ENCODE measurements at regions not wholly inside any gene's neighbourhood (a gene's known extent, or its start where the extent isn't known, plus 50 kb on each side); places are given as distances from the start of the nearest gene placed in this dataset.

- no peak for DNase-seq
Measured at GRCh38 chr5:164051745-164052144, 546.3 kb downstream of the MAT2B start.

- no peak for DNase-seq
Measured at GRCh38 chr5:164052536-164053093, 547.2 kb downstream of the MAT2B start.

DNA sequence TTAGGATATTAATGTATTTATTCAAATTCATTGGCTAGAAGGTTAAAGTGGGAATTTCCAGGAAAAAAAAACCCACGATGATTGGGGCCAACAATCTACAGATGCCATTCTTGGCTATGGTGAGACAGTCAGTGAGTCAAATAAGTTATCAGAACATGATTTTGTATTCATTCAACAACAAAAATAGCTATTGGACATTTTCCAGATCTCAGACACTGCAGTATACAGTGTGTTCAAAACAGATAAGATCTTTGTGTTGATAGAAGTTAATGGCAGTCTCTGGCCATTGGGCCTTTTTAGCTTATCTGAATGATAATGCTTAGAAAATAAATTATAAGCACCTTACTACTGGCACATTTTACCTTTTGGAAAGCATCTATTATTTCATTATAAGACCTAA lies 547.7 kb downstream of the MAT2B start:
- DNase-seq, result no peak

- no peak for DNase-seq
Measured at GRCh38 chr5:164054461-164054860, 549.0 kb downstream of the MAT2B start.

- DNase-seq, result no peak
Measured at GRCh38 chr5:164057121-164057520, 551.7 kb downstream of the MAT2B start.

DNA sequence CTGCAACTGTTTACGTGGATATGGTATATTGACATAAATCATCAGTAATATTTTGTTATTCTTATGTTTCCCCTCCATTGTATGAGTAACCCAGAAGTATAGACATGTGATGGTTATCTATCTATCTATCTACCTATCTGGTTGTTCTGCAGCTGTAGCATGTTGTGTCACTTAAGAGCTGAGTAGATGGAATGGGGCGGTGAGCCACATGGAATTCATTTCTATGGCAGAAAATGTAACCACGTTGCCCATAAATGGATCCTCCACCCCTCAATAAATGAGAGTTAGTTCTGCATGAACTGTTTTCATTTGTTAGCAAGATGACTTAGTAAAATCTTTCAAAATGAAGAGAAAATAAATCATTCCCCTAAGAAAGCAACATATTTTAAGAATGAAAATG lies 553.2 kb downstream of the MAT2B start:
- DNase-seq, result no peak

DNA sequence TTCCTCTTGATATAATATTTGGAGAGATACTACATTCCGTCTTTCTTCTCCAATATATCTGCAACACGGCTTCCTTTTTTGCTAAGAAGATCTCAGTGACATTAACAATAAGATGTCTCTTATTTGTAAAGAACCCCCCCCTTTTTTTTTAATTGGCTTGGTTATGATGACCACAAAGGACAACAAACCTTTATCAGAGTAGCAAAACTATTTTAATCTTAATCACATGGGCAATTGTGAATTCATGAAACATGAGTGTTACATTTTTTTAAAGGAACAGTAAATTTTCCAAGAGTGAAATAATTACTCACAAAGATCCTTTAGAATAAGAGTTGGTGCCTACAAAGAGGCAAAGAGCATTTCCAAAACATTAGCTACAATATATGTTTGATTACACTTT lies 554.1 kb downstream of the MAT2B start:
- DNase-seq, result no peak

GRCh38 chr5:164060786-164061355 lies 555.5 kb downstream of the MAT2B start:
- no peak for DNase-seq

DNA sequence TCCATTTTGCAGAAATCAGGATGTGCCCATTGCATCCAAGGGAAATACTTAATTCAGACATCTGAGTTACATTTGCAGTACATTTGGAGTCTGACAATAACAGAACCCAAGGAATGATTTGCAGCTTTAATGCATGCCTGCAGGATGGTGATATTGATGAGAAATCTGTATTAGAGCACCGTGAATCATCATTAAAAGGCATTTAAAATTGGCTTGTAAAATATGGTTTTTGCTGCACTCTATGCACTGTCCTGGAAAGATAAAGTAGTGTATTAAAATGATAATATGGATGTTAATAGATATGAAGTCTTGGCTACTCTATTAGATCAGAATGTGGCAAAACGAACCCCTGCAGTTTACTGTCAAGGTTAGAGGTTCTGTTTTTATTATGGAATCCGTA lies 556.9 kb downstream of the MAT2B start:
- DNase-seq, result no peak

DNA sequence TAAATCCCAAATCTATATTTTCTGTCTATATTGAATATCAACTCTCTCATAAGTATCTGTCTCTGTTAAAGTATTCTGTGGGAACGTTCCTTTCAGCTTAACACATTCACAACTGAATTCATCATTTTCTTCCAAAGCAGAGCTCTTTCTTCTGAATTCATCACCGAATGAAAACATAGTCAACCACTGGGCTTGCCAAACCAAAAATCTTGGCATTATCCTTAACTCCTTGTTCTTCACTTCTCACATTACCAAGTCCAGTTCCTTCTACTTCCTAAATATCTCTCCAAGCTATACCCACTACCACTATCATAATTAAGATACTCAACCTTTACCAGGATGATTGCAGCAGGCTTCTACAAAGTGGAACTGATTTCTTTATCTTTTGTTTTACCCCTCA lies 559.8 kb downstream of the MAT2B start:
- DNase-seq, result no peak

DNA sequence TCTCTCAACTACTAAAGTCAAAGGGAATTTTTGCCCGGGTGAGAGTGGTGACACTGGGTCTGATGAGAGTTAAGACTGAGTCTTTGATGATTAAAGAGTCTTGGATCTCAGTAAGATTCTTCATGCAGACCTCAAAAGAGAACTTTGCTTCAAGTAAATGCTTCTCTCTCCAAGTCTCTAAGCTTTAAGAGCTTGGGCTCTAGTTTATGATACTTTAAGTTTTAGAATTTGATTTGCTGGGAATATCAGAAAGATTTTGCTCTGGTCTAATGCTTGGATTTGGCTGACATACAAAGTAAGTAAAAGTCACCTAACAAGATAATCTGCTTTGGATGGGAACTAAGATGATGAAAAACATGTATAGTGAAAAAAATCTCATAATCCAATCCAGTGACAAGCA lies 566.3 kb downstream of the MAT2B start:
- DNase-seq, result no peak

DNA sequence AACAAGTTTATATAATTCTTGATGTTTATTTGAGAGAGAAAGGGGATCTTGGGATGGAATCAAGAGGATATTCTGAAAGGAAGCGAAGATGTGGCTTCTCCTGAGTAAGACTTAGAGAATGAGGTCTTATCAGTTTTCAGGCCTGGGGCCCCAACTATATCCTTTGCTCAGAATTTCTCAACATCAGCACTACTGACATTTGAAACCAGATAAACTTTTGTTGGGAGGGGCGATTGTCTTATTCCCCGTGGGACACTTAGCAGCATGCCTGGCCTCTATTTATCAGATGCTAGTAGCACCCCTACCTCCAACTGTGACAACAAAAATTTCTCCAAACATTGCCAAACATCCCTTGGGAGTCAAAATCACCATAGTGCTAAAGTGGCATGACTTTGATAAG lies 567.7 kb downstream of the MAT2B start:
- DNase-seq, result no peak

DNA sequence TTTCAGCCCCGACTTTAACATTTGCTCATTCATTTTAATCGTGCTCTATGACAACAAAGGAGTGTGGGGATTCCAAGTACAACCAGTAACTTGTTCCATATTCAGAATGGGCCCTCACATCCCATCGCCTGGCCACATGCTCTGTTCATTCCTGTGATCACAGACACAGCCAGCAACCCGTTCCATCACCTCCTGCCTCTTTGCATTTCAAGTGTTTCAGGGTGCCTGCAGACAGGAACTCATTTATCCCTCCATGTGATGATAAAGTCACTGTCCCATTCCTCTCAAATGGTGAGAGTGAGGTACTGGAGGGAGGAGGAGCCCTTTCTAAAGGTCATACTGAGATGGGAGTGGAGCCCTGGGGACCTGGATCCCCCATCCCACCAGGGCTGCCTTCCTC lies 571.1 kb downstream of the MAT2B start:
- no peak for DNase-seq

- no peak for DNase-seq
Measured at GRCh38 chr5:164090358-164090757, 584.9 kb downstream of the MAT2B start.

GRCh38 chr5:164091836-164092235 lies 586.4 kb downstream of the MAT2B start:
- no peak for DNase-seq

GRCh38 chr5:164094291-164094690 lies 588.9 kb downstream of the MAT2B start:
- no peak for DNase-seq

DNA sequence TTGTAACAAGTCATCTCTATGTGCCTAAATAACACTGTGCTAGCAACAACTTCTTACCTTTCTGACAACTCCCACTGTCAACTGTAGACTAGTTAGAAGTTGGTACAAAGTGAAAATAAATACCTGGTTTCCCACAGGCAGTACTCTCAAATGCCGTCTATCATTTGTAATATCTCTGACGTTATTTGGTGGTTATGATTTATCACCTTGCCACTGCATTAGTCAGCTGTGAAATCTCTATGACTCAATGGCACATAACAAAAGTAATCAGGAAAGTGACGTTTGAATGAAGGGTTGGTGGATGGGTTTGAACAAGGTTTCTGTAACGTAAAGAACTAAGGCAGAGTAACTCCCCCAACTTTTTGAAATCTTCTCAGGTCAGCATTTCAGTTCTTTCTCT lies 592.3 kb downstream of the MAT2B start:
- no peak for DNase-seq

DNA sequence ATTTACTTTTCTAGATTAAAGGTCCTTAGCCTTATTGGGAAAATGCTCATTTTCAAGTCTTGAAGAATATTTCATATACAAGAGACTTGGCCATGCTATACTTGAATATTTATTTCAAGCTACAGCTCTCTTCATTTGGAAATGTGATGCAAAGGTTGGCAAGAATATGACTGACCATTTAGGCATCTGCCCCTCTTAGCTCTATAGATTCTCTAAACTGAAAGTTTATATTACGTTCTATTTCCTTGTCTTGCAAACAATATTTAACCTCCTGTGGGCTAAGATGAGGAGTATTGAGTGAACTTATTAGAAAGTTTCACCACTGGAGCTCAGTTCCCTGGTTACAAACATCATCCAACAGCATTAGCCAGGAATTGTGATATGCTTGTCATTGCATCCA lies 593.1 kb downstream of the MAT2B start:
- DNase-seq, result no peak

- DNase-seq, result no peak
Measured at GRCh38 chr5:164098979-164099378, 593.6 kb downstream of the MAT2B start.

- no peak for DNase-seq
Measured at GRCh38 chr5:164115420-164115819, 610.0 kb downstream of the MAT2B start.

- DNase-seq, result no peak
Measured at GRCh38 chr5:164119806-164120447, 614.5 kb downstream of the MAT2B start.

- DNase-seq, result no peak
Measured at GRCh38 chr5:164127527-164127926, 622.1 kb downstream of the MAT2B start.

DNA sequence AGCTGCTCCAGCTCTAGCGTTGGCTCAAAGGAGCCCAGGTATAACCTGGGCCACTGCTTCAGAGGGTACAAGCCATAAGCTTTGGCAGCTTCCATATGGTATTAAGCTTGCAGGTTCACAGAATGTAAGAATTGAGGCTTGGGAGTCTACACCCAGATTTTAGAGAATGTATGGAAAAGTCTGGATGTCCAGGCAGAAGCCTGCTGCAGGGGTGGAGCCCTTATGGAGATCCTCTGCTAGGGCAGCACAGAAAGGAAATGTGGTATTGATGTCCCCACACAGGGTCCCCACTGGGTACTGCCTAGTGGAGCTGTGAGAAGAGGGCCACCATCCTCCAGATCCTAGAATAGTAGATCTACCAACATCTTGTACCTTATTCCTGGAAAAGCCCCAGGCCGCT lies 626.9 kb downstream of the MAT2B start:
- DNase-seq, result no peak

DNA sequence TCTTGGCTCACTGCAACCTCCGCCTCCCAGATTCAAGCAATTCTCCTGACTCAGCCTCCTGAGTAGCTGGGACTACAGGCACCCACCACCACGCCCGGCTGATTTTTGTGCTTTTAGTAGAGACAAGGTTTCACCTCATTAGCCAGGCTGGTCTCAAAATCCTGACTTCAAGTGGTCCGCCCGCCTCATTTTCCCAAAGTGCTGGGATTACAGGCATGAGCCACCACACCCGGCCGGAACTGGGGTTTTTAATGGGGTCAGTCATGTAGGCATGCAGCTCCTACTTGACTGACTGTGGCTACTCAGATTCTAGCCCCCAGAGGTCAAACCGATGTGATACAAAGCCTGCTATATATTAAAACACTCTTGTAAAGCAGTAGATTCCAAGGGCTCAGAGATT lies 631.7 kb downstream of the MAT2B start:
- no peak for DNase-seq

GRCh38 chr5:164139423-164139822 lies 634.0 kb downstream of the MAT2B start:
- DNase-seq, result no peak

Data from NCI-H2029 treated with DMSO at 0.1 percent for 48 hours (cell line).